GM12801 (cell line): ENCODE measurements at regions not wholly inside any gene's neighbourhood (a gene's known extent, or its start where the extent isn't known, plus 50 kb on each side); places are given as distances from the start of the nearest gene placed in this dataset.

Source experiments
- TF ChIP-seq, protein P1 (sequence below): IDR thresholded peaks from one replicate; pipeline ENCODE4 v1.5.1; 2011; ENCODE audit warnings: control low read depth; ENCODE audit not compliant: insufficient read length; ENCODE audit errors: extremely low read depth

DNA sequence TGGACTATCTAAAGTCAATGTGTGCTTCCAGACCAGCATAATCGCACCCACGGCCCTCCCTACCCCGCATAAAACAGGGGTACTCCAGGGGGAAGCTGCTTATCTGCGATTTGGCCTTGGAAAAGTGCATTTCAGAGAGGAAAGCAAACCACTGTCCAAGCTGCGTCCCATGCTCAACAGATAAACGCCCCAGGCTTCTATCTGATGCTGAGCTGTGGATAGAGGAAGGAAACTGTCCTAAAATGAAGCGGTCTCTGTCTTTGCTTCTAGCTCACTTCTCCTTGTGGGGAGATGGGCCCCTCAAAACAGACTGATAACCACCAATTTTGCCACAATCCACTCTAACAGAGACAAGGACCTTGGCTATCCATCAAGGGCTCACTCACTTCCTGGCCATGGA is 160.5 kb upstream of the TNRC6C start:
- TF ChIP-seq, protein P1, sequence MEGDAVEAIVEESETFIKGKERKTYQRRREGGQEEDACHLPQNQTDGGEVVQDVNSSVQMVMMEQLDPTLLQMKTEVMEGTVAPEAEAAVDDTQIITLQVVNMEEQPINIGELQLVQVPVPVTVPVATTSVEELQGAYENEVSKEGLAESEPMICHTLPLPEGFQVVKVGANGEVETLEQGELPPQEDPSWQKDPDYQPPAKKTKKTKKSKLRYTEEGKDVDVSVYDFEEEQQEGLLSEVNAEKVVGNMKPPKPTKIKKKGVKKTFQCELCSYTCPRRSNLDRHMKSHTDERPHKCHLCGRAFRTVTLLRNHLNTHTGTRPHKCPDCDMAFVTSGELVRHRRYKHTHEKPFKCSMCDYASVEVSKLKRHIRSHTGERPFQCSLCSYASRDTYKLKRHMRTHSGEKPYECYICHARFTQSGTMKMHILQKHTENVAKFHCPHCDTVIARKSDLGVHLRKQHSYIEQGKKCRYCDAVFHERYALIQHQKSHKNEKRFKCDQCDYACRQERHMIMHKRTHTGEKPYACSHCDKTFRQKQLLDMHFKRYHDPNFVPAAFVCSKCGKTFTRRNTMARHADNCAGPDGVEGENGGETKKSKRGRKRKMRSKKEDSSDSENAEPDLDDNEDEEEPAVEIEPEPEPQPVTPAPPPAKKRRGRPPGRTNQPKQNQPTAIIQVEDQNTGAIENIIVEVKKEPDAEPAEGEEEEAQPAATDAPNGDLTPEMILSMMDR, result no peak

DNA sequence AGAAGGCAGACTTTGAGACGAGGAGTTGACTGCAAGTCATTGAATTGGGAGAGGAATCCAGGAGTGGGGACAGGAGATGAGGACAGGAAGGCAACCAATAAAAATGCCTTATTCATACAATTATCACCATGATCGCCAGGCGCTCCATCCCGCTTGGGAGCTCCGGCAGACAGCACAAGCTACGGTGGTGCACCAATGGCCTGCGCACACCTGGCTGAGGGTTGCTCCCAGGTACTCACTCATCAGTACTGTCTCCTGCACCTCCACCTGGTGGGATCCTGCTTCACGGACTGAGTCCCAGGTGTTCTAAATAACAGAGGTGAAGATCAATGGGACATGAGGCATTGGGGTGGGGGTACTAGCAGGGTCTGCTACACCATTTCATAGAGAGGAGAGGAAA is 160.0 kb upstream of the TNRC6C start:
- TF ChIP-seq, protein P1, result no peak

DNA sequence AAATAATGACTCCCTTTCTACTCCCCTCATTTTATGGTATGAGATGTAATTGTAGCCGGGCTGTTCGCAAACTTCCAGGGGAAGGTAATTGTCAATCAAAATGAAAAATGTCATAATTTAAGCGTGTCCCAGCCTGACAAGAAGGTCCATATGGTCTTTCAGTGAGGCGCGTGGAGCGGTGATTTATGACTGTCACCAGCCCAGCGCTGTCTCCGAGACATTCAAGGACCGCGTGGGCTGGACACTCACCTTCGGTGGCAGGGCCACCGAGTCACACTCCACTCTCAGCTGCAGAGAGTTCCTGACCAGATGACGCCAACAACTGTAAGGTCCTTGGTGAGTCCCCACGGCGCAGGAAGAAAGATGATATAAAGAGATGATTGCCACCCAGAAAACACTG is 157.7 kb upstream of the TNRC6C start:
- TF ChIP-seq, protein P1, result no peak

DNA sequence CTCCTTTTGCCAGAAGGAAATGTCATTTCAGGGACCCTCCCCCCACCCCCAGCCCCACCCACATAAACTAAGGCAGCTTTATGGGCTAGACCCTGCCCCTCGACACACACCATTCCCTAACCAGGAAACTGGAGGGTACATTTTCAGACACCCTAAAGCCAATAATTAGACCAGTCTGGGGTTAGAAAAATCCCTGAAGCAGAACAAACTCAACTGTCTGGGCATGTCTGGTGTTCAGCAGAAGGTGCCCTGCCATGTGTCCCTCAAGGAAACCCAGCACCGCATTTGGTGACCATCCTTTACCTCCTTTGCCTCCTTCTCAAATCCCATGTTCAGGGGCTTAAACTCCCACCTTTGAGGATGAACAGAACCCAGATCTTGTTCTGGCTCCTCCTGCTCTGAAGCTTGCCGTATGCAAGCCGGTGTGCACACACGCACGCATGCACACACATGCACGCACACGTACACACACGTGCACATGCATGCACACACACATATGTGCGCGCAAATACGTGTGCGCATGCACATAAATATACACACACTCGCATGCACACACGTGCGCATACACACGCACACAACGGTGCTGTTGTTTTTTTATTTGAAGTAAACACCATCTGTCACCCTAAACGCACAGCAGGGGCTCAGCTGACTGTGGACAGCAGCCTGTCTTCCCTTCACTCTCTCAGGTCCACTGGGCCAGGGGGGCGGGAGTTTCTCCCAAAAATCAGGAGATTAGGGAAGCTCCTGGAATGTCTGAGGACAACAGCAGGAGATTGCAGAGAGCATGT is 156.8 kb upstream of the TNRC6C start:
- TF ChIP-seq, protein P1, result no peak

DNA sequence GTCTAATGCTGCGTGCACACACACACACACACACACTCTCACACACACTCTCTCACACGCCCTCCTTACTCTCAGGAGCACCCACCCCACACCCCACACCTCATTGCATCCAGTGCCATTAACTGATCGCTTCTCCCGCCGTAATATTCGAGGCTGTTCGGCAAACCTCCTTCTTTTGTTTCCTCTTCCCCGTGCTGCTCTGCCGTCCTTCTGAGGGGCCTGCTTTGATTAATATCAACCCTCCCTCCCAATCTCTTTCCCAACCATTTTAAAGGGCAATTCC is 156.2 kb upstream of the TNRC6C start:
- TF ChIP-seq, protein P1, result no peak

DNA sequence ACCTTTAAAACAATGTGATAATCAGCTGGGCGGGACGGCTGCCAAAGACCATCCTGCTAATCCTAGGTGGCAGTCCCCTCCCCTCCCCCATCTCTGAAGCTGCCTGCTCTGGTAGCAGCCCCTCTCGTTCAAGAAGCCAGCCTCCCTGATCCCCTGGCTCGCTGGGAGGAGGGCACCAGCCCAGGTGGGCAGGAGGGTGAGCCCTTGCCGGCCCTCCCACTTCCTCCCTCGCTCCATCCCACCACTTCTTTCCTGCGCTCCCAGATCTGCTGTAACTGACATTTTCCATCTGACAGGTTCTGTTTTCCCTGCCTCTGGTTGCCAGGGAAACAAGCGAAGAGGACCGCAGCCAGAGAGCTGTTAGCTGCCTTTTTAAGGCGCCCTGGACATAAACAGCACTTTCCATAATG is 155.7 kb upstream of the TNRC6C start:
- TF ChIP-seq, protein P1, result no peak

DNA sequence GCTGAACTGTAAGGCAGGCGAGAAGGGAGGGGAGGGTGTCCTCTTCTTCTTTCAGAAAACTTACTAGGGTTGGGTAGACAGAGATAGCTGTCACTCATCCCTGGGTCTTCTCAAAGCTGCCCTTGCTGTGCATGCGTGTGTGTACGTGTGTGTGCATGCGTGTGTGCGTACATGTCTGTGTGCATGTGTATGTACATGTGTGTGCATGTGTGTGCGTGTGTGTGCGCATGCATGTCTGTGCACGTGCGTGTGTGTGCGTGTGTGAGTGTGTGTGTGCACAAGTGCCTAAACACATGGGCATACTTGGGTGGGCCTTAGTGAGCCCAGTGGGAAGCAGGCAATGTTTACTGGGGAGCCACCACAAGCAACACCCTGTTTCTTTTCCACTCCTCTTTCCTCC is 154.8 kb upstream of the TNRC6C start:
- TF ChIP-seq, protein P1, result no peak
